GM12872 (cell line): ENCODE measurements at regions not wholly inside any gene's neighbourhood (a gene's known extent, or its start where the extent isn't known, plus 50 kb on each side); places are given as distances from the start of the nearest gene placed in this dataset.

Experiments used
- CTCF ChIP-seq: IDR thresholded peaks from 3 replicates; pipeline ENCODE4 v1.5.1; 2011; ENCODE audit warnings: low read depth, mild to moderate bottlenecking, low read length, moderate library complexity; ENCODE audit not compliant: insufficient read depth

GRCh38 chr11:96963375-96963774 lies 573.6 kb downstream of the JRKL start:
- no peak for TF ChIP-seq CTCF

DNA sequence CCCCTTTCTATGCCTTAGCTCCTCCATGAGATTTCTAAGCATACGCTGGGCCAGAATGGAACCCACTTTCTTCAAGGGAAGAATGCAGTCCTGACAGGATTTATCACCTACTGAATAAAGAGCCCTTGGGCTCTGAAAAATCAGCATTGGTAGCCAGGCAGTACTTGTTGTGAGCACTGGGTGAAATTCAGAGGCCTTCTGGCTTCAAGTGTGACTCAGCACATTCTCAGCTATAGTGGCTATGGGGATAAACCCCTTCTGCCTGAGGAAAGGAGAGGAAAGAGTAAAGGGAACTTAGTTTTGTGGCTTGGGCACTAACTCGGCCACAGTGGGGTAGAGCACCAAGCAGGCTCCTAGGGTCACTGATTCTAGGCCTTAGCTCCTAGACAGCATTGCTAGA lies 574.8 kb downstream of the JRKL start:
- no peak for TF ChIP-seq CTCF

GRCh38 chr11:96967616-96968015 lies 577.8 kb downstream of the JRKL start:
- no peak for TF ChIP-seq CTCF

GRCh38 chr11:96969251-96969650 lies 579.4 kb downstream of the JRKL start:
- TF ChIP-seq CTCF, result no peak

DNA sequence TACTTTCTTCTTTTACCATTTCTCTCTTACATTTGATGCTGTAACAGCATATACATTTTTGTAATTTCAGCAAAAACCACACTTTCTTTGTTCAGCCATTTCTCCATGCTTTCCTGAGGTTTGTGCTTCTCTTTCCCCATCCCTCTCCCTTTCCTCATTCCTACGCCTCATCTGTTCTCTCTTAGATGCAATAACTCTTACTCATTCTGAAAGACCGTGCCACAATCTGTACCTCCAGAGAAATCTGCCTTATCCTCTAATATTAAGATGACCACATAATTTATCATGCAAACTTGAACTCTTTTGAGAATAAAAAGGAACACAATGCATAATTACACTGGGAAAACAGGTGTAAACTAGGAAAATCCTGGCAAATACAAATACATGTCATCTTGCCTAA lies 588.9 kb downstream of the JRKL start:
- no peak for TF ChIP-seq CTCF

- TF ChIP-seq CTCF, result no peak
Measured at GRCh38 chr11:96986516-96986915, 596.7 kb downstream of the JRKL start.

DNA sequence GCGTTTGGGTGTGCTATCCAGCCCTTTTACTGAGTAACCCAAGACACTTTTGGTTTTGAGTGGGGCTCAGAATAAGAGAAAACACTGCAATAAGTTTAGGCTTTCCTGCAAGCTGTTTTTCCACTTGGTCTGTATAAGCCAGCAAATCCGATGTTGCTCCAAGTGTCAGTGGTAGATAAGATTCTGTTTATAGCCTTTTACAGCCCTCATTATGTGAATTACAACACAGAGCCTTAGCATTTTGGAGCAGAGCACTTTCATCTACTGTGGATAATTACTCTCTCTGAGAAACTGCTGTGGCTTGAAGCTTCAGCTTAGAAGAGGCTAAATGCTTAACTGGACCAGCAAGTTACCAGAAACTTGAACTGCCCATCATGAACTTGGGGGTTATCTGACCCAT lies 601.1 kb downstream of the JRKL start:
- TF ChIP-seq CTCF, result no peak

- no peak for TF ChIP-seq CTCF
Measured at GRCh38 chr11:97000481-97000880, 610.7 kb downstream of the JRKL start.
